ENCODE measurements at regions not wholly inside any gene's neighbourhood (a gene's known extent, or its start where the extent isn't known, plus 50 kb on each side); places are given as distances from the start of the nearest gene placed in this dataset.

DNA sequence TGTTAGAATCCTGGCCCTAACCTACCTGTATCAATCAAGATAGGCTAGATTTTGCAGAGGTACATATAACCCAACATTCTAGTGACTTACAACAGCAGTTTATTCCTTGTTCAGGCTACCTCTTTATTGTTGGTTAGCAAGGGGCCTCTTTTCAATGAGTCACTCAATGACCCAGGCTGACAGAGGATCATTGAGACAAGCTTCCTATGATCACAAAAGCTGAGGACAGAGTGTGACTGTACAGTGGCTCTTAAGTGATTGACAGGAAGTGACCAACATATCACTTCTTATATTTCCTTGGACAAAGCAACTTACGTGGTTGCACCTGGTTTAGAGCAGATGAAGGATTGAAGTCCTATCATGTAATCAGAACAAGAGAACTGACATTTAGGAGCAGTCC lies 740.9 kb downstream of the FRK start:
- TF ChIP-seq SUZ12 (IDR thresholded peaks at IDR 0.05; ENCODE audit: extremely low read depth, insufficient read depth, insufficient read length) (no peak), YY1 (IDR thresholded peaks at IDR 0.05; ENCODE audit: insufficient read depth, insufficient read length) (no peak)
